AG04450 (cell line): ENCODE measurements at regions not wholly inside any gene's neighbourhood (a gene's known extent, or its start where the extent isn't known, plus 50 kb on each side); places are given as distances from the start of the nearest gene placed in this dataset.

Experiments used
- CTCF ChIA-PET: fragments of 300-600, 350-600 bp; formaldehyde crosslinking; extraction: SDS; loops from one replicate; lab custom pipeline; 2022; ENCODE audit warnings: antibody characterized with exemption, inconsistent platforms; lab: Charles Lee
- POLR2A ChIA-PET: fragments of 350-600 bp; formaldehyde crosslinking; extraction: SDS; loops from one replicate; lab custom pipeline; 2021; ENCODE audit warnings: antibody characterized with exemption, inconsistent platforms; lab: Yijun Ruan, JAX
- DNase-seq: peaks from one replicate; pipeline ENCODE4 v3.0.0-alpha.2; 2011; ENCODE audit warnings: low read depth, low spot score
- H3K27ac ChIP-seq: one replicate; pipeline ENCODE4 v1.5.1; 2012; ENCODE audit warnings: low read depth, low read length, control low read depth
- H3K27me3 ChIP-seq: one replicate; pipeline ENCODE4 v1.6.0; 2012; ENCODE audit warnings: low read length; ENCODE audit not compliant: control insufficient read depth, insufficient read depth
- H3K4me3 ChIP-seq: 2 replicates; pipeline ENCODE4 v1.5.1; 2011; ENCODE audit warnings: mild to moderate bottlenecking, low read depth, low read length, control low read depth
- H3K9me3 ChIP-seq: 2 replicates; pipeline ENCODE4 v1.5.1; 2012; ENCODE audit warnings: low read length; ENCODE audit not compliant: control insufficient read depth, insufficient read depth
- CTCF ChIP-seq: IDR thresholded peaks from 2 replicates; pipeline ENCODE4 v1.5.1; 2011; ENCODE audit warnings: low read depth, low read length, control low read depth, inconsistent platforms

GRCh38 chr3:72396899-72397298 is 451.3 kb downstream of the SHQ1 start:
- Histone ChIP-seq H3K27ac (no peak overlapping the region), H3K27me3 (no peaks in the 10 kb centered on the region), H3K4me3 (no peak overlapping the region), H3K9me3 (peaks cover 2% of the 10 kb centered on the region; the same call in 1 of the 2 replicates)
- no peak for DNase-seq
- ChIA-PET CTCF (interaction anchor here (0.5 kb wide), 1 partner anchor 669 kb away, joined by 6 read pairs; no protein-coding TSS in a partner anchor), POLR2A (interaction anchor here (0.7 kb wide), 1 partner anchor 50 kb away, joined by 4 read pairs; no protein-coding TSS in a partner anchor)
- TF ChIP-seq CTCF, result no peak

- H3K27ac ChIP-seq, result no peak overlapping the region
- POLR2A ChIA-PET, result no interaction called here
- no peak for DNase-seq
- no peak overlapping the region for H3K4me3 ChIP-seq
- H3K27me3 ChIP-seq, result no peaks in the 10 kb centered on the region
- CTCF ChIA-PET, result interaction anchor here (1.6 kb wide), 1 partner anchor 14 kb away, joined by 4 read pairs; no protein-coding TSS in a partner anchor
- TF ChIP-seq CTCF, result no peak
- no peaks in the 10 kb centered on the region for H3K9me3 ChIP-seq
Observed at GRCh38 chr3:72395776-72396311, 452.4 kb downstream of the SHQ1 start.

- CTCF ChIA-PET, result no interaction called here
- no peak overlapping the region for H3K4me3 ChIP-seq
- H3K9me3 ChIP-seq, result no peaks in the 10 kb centered on the region
- POLR2A ChIA-PET, result no interaction called here
- H3K27ac ChIP-seq, result no peak overlapping the region
- TF ChIP-seq CTCF, result no peak
- H3K27me3 ChIP-seq, result no peaks in the 10 kb centered on the region
- no peak for DNase-seq
Observed at GRCh38 chr3:72393455-72393854, 454.8 kb downstream of the SHQ1 start.

GRCh38 chr3:72391659-72392058 is 456.6 kb downstream of the SHQ1 start:
- DNase-seq, result no peak
- POLR2A ChIA-PET, result no interaction called here
- TF ChIP-seq CTCF, result no peak
- Histone ChIP-seq H3K4me3 (no peak overlapping the region), H3K9me3 (no peaks in the 10 kb centered on the region), H3K27me3 (no peaks in the 10 kb centered on the region), H3K27ac (no peak overlapping the region)
- CTCF ChIA-PET, result interaction anchor here (1.0 kb wide), 1 partner anchor 430 kb away, joined by 3 read pairs; no protein-coding TSS in a partner anchor

- no peaks in the 10 kb centered on the region for H3K9me3 ChIP-seq
- no peaks in the 10 kb centered on the region for H3K27me3 ChIP-seq
- no peak for TF ChIP-seq CTCF
- H3K27ac ChIP-seq, result no peak overlapping the region
- ChIA-PET CTCF (no interaction called here), POLR2A (no interaction called here)
- no peak for DNase-seq
- H3K4me3 ChIP-seq, result no peak overlapping the region
Observed at GRCh38 chr3:72390841-72391240, 457.4 kb downstream of the SHQ1 start.
